SJCRH30 (cell line): ENCODE measurements at regions not wholly inside any gene's neighbourhood (a gene's known extent, or its start where the extent isn't known, plus 50 kb on each side); places are given as distances from the start of the nearest gene placed in this dataset.
"Not testable (repeated sequence)": the region's sequence is repeated elsewhere in the genome, so short reads cannot be mapped to it uniquely, and the experiment has no call there.

Experiments used
- DNase-seq, 2 experiments: peaks; one replicate each; pipeline ENCODE4 v3.0.0-alpha.2; 2015 to 2020
- H3K27ac ChIP-seq: fragments of 250-450 bp; sonication (Bioruptor Pico); 2 replicates; pipeline ENCODE4 v1.5.1; 2020; ENCODE audit warnings: mild to moderate bottlenecking, moderate library complexity
- H3K27me3 ChIP-seq: fragments of 250-450 bp; sonication (Bioruptor Pico); 2 replicates; pipeline ENCODE4 v1.5.1; 2020; ENCODE audit warnings: mild to moderate bottlenecking, moderate library complexity
- H3K36me3 ChIP-seq: fragments of 250-450 bp; sonication (Bioruptor Pico); 2 replicates; pipeline ENCODE4 v1.5.1; 2020; ENCODE audit warnings: mild to moderate bottlenecking, moderate library complexity
- H3K4me1 ChIP-seq: fragments of 250-450 bp; sonication (Bioruptor Pico); 2 replicates; pipeline ENCODE4 v1.5.1; 2020; ENCODE audit warnings: mild to moderate bottlenecking, moderate library complexity
- H3K4me3 ChIP-seq: fragments of 250-450 bp; sonication (Bioruptor Pico); 2 replicates; pipeline ENCODE4 v1.5.1; 2020; ENCODE audit warnings: mild to moderate bottlenecking, moderate library complexity
- H3K9me3 ChIP-seq: fragments of 250-450 bp; sonication (Bioruptor Pico); replicated peaks from 2 replicates; pipeline ENCODE4 v1.5.1; 2020; ENCODE audit warnings: mild to moderate bottlenecking, moderate library complexity

- no peak for DNase-seq
- H3K27me3 ChIP-seq = no peaks in the 10 kb centered on the region
- no peaks in the 10 kb centered on the region for H3K36me3 ChIP-seq
- no peaks in the 10 kb centered on the region for H3K4me1 ChIP-seq
- 0 out of 2 replicates have a peak, but pooled peaks cover 3% of the 10 kb centered on the region for H3K9me3 ChIP-seq
- H3K27ac ChIP-seq = no peak overlapping the region
- no peak overlapping the region for H3K4me3 ChIP-seq
These were observed 263.1 kb downstream of the LRIG3 start for GRCh38 chr12:58657190-58657589.

- no peak for DNase-seq
- no peaks in the 10 kb centered on the region for H3K27me3 ChIP-seq
- no peak overlapping the region for H3K27ac ChIP-seq
- H3K4me1 ChIP-seq = no peaks in the 10 kb centered on the region
- H3K9me3 ChIP-seq = no peaks in the 10 kb centered on the region
- H3K4me3 ChIP-seq = no peak overlapping the region
- no peaks in the 10 kb centered on the region for H3K36me3 ChIP-seq
These were observed 254.9 kb downstream of the LRIG3 start for GRCh38 chr12:58665375-58665774.

GRCh38 chr12:58668233-58668632 lies 252.1 kb downstream of the LRIG3 start:
- DNase-seq = no peak
- Histone ChIP-seq H3K27ac (no peak overlapping the region), H3K9me3 (no peaks in the 10 kb centered on the region), H3K4me1 (no peaks in the 10 kb centered on the region), H3K4me3 (no peak overlapping the region), H3K36me3 (no peaks in the 10 kb centered on the region), H3K27me3 (no peaks in the 10 kb centered on the region)

DNA sequence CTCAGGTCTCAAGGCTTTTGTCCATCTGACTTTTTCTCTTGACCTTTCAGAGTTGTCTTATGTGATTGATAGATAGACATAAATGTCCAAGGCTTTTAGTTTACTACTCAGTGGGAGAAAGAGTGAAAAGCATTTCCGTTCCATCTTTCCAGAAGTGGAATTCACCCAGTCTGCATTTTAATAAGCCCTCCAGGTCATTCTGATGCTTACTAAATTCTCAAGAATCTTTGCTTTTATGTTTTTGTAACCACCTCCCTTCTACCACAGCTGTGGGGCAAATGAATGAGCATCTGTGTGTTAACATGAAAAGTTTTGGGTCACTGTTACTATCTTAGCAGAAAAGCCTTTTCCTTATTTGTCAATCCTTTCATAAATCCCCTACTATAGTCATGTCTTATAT lies 251.4 kb downstream of the LRIG3 start:
- Histone ChIP-seq H3K4me1 (no peaks in the 10 kb centered on the region), H3K9me3 (no peaks in the 10 kb centered on the region), H3K27ac (no peak overlapping the region), H3K4me3 (no peak overlapping the region), H3K36me3 (no peaks in the 10 kb centered on the region), H3K27me3 (no peaks in the 10 kb centered on the region)
- DNase-seq = no peak

DNA sequence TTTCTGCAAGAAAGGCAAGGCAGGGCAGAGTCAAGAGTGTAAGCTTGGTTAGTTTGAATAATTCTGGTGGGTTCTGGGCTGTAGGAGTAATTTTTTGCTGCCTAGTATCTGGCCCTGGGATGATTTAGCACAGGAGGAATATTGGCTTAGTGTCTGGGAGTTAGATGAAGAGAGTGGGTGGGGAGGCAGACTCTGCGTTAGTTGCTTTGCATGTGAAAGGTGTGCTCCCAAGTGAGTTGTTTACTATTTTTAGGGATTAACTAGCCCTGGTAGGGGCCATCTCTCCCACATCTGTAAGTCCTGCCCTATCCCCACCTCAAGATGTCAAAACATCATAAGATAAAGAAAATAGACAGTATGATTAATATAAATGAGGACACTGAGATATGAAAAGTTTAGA lies 249.7 kb downstream of the LRIG3 start:
- H3K4me3 ChIP-seq = no peak overlapping the region
- H3K4me1 ChIP-seq = no peaks in the 10 kb centered on the region
- H3K36me3 ChIP-seq = no peaks in the 10 kb centered on the region
- DNase-seq = no peak
- H3K27me3 ChIP-seq = no peaks in the 10 kb centered on the region
- H3K9me3 ChIP-seq = no peaks in the 10 kb centered on the region
- no peak overlapping the region for H3K27ac ChIP-seq

DNA sequence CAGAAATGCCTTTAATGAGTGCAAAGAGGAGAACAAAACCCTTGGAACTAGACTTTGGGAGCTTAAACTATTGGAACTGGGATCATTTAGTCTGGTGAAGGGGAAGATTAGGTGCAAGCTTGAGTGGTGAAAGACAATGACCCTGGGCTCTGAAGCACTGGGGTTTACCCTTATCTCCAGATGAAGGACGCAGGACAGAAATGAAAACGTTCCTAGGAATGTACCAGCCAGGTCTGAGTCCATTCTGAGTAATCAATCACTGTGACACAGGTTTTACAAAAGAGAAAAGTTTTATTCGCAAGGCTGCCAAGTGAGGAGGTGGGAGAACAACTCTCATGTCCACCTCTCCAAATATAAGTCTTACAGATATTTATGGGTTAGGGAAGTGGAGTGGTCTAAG lies 249.1 kb downstream of the LRIG3 start:
- no peaks in the 10 kb centered on the region for H3K27me3 ChIP-seq
- no peak for DNase-seq
- H3K36me3 ChIP-seq = no peaks in the 10 kb centered on the region
- H3K9me3 ChIP-seq = no peaks in the 10 kb centered on the region
- no peak overlapping the region for H3K27ac ChIP-seq
- H3K4me3 ChIP-seq = no peak overlapping the region
- no peaks in the 10 kb centered on the region for H3K4me1 ChIP-seq

DNA sequence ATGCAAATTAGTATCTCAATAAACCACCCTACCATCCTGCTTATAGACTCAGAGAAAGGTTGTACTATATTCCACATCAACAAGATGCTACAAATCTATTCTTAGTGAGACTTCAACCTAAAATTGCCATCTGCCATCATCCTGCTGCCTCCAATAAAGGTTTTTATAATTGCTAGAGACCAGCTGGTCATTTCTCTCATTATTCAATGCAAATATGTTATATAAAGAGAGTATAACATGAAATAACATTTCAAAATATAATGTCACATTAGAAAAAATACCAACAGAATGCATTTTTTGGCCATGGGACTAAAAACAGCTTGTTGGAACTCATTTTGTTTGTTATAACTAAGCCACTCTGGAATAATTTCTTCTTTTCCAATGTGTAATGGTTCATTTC lies 247.3 kb downstream of the LRIG3 start:
- no peak overlapping the region for H3K4me3 ChIP-seq
- no peak for DNase-seq
- no peak overlapping the region for H3K27ac ChIP-seq
- no peaks in the 10 kb centered on the region for H3K36me3 ChIP-seq
- no peaks in the 10 kb centered on the region for H3K4me1 ChIP-seq
- H3K27me3 ChIP-seq = no peaks in the 10 kb centered on the region
- H3K9me3 ChIP-seq = peaks cover 4% of the 10 kb centered on the region; the same call in 1 of the 2 replicates

DNA sequence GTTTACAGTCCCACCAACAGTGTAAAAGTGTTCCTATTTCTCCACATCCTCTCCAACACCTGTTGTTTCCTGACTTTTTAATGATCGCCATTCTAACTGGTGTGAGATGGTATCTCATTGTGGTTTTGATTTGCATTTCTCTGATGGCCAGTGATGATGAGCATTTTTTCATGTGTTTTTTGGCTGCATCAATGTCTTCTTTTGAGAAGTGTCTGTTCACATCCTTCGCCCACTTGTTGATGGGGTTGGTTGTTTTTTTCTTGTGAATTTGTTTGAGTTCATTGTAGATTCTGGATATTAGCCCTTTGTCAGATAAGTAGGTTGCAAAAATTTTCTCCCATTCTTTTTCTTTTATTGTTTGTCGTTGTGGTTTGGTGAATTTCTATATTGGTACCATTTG lies 242.5 kb downstream of the LRIG3 start:
- not testable (repeated sequence) for H3K4me3 ChIP-seq, H3K9me3 ChIP-seq, H3K36me3 ChIP-seq, H3K4me1 ChIP-seq, DNase-seq, H3K27me3 ChIP-seq, H3K27ac ChIP-seq

DNA sequence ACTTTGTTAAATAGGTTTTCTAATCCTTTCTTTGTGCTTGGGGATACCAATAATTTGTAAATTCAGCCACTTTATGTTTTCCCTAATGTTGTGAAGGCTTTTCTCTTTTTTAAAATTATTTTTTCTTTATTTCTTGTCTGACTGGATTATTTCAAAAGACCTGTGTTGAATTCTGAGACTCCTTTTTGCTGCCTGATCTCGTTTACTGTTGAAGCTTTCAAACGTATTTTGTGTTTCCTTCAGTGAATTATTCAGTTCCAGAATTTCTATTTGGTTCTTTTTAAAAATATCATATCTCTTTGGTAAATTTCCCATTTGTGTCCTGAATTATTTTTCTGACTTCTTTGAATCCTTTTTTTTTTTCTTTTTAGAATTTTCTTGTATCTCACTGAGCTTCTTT lies 241.6 kb downstream of the LRIG3 start:
- Histone ChIP-seq H3K27me3 (no peaks in the 10 kb centered on the region), H3K9me3 (peaks cover 10% of the 10 kb centered on the region; the same call in 1 of the 2 replicates), H3K27ac (no peak overlapping the region), H3K36me3 (no peaks in the 10 kb centered on the region), H3K4me1 (no peaks in the 10 kb centered on the region), H3K4me3 (no peak overlapping the region)
- no peak for DNase-seq

DNA sequence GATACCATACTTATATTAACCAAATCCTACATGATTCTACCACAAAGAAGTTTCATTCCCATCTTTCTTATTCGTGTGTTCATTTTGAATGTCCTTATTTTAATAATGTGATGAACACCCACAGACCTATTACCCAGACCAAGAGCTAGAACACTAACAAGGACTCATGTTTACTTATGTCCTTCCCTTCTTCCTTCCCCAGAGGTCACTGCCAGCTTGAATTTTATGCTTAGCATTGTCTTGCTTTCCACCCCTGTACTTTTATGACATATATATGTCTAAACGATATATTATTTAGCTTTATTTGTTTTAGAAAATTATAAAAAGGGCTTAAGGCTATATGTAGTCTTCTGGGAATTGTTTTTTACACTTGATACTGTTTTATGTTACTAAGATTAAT lies 238.6 kb downstream of the LRIG3 start:
- no peak overlapping the region for H3K4me3 ChIP-seq
- H3K4me1 ChIP-seq = no peaks in the 10 kb centered on the region
- no peak overlapping the region for H3K27ac ChIP-seq
- DNase-seq = no peak
- no peaks in the 10 kb centered on the region for H3K27me3 ChIP-seq
- peaks cover 10% of the 10 kb centered on the region; the same call in 1 of the 2 replicates for H3K9me3 ChIP-seq
- no peaks in the 10 kb centered on the region for H3K36me3 ChIP-seq

DNA sequence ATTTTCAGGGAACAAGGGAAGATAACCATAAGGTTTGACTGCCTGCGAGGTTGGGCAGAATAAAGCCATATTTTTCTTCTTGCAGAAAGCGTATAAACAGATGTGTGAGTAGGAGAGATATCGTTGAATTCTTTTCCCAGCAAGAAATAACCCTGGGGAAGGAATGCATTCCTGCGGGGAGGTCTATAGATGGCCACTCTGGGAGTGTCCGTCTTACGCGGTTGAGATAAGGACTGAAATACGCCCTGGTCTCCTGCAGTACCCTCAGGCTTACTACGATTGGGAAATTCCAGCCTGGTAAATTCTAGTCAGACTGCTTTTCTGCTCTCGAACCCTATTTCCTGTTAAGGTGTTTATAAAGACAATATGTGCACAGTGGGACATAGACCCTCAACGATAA lies 225.0 kb downstream of the LRIG3 start:
- no peak for DNase-seq
- no peak overlapping the region for H3K27ac ChIP-seq

GRCh38 chr12:58701536-58701935 lies 218.8 kb downstream of the LRIG3 start:
- H3K4me3 ChIP-seq = no peak overlapping the region
- H3K27ac ChIP-seq = no peak overlapping the region
- H3K9me3 ChIP-seq = peaks cover 11% of the 10 kb centered on the region
- H3K27me3 ChIP-seq = no peaks in the 10 kb centered on the region
- no peaks in the 10 kb centered on the region for H3K36me3 ChIP-seq
- DNase-seq = no peak
- 0 out of 2 replicates have a peak, but pooled peaks cover 2% of the 10 kb centered on the region for H3K4me1 ChIP-seq

More for the DNA sequence above, 225.0 kb downstream of the LRIG3 start:
- Histone ChIP-seq H3K9me3 (no peaks in the 10 kb centered on the region; the same call in 1 of the 2 replicates), H3K27me3 (no peaks in the 10 kb centered on the region), H3K4me3 (no peak overlapping the region), H3K4me1 (no peaks in the 10 kb centered on the region; the same call in 1 of the 2 replicates), H3K36me3 (no peaks in the 10 kb centered on the region)

- Histone ChIP-seq H3K36me3 (no peaks in the 10 kb centered on the region), H3K27me3 (no peaks in the 10 kb centered on the region), H3K27ac (no peak overlapping the region), H3K4me1 (0 out of 2 replicates have a peak, but pooled peaks cover 2% of the 10 kb centered on the region), H3K9me3 (peaks cover 11% of the 10 kb centered on the region), H3K4me3 (no peak overlapping the region)
- no peak for DNase-seq
These were observed 216.4 kb downstream of the LRIG3 start for GRCh38 chr12:58703866-58704265.

DNA sequence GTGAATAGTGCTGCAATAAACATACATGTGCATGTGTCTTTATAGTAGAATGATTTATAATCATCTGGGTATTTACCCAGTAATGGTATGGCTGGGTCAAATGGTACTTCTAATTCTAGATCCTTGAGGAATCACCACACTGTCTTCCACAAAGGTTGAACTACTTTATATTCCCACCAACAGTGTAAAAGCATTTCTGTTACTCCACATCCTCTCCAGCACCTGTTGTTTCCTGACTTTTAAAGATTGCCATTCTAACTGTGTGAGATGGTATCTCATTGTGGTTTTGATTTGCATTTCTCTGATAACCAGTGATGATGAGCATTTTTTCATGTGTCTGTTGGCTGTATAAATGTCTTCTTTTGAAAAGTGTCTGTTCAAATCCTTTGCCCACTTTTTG lies 215.5 kb downstream of the LRIG3 start:
- not testable (repeated sequence) for H3K27me3 ChIP-seq, H3K4me1 ChIP-seq, H3K27ac ChIP-seq, H3K36me3 ChIP-seq, H3K4me3 ChIP-seq
- peaks cover 11% of the 10 kb centered on the region for H3K9me3 ChIP-seq
- DNase-seq = peak in 1 of 2 experiments; percentile 14

DNA sequence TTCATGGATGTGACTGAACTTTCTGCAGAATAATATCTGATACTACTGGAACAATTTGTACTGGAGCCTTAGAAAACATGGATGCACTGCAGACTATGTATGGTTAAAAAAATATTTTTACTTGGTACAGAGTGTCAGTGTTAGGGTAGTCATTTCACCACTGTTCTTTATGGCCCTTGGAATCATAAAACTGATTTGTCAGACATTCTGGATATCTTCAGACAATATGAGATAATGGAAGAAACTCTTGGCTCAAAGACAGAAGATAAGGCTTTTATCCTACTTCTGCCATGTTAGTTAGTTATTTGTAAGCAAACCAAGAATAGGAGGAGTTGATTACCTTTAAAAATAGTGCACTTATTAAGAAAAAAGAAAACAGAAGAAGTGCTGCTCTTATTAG lies 209.4 kb downstream of the LRIG3 start:
- Histone ChIP-seq H3K36me3 (no peaks in the 10 kb centered on the region), H3K9me3 (no peaks in the 10 kb centered on the region), H3K4me1 (no peaks in the 10 kb centered on the region), H3K27me3 (no peaks in the 10 kb centered on the region), H3K27ac (no peak overlapping the region), H3K4me3 (no peak overlapping the region)
- no peak for DNase-seq

- no peaks in the 10 kb centered on the region for H3K36me3 ChIP-seq
- no peak for DNase-seq
- H3K4me3 ChIP-seq = no peak overlapping the region
- H3K4me1 ChIP-seq = no peaks in the 10 kb centered on the region
- H3K27me3 ChIP-seq = no peaks in the 10 kb centered on the region
- no peak overlapping the region for H3K27ac ChIP-seq
- no peaks in the 10 kb centered on the region for H3K9me3 ChIP-seq
These were observed 208.3 kb downstream of the LRIG3 start for GRCh38 chr12:58711974-58712373.
